ENCODE measurements at regions not wholly inside any gene's neighbourhood (a gene's known extent, or its start where the extent isn't known, plus 50 kb on each side); places are given as distances from the start of the nearest gene placed in this dataset.

DNA sequence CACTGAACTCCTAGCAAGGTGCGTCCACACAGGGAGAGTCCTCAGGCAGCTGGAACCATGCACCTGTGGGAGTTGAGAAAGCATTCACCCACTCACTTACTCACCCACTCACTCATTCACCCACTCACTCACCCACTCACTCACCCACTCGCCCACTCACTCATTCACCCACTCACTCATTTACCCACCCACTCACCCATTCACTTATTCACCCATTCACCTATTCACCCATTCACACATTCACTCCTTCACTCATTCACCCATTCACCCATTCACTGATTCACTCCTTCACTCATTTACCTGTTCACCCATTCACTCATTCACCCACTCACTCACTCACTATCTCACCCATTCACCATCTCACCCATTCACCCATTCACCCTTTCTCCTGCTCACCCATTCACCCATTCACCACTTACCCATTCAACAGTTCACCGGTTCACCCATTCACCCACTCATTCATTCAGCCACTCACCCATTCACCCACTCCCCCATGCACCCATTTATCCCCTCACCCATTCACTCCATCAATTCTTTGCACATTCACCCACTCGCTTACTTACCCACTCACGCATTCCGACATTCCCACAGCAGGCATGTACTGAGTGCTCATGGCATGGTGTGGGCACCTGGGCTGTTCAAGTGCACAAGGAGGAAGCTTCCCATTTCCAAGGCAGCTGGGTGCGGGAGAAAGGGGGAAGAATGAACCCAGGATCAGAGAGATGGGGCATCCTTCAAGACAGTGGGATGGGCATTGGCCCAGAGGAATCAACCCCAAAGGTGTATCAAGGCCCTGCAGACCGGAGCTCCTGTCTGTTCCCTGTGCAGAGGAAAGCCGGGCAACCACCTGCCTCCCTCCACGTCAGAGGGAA lies 135.2 kb upstream of the C14orf180 start:
- no peak overlapping the region for H3K4me3 ChIP-seq (ENCODE audit: low read depth, low read length)
- CTCF ChIA-PET, result no interaction called here
- H3K9me3 ChIP-seq (ENCODE audit: control insufficient read depth, insufficient read depth, low read depth, low read length), result no peaks in the 10 kb centered on the region
- no peaks in the 10 kb centered on the region for H3K36me3 ChIP-seq (ENCODE audit: control insufficient read depth in 2 of 2, insufficient read depth in 1 of 2, low read length in 2 of 2)
- H3K27ac ChIP-seq (ENCODE audit: extremely low read depth, low read depth, low read length), result no peak overlapping the region
- H3K4me1 ChIP-seq (ENCODE audit: control insufficient read depth, insufficient read depth, low read length), result no peaks in the 10 kb centered on the region
- no peak for TF ChIP-seq ZNF610 (tag by site-specific recombination; IDR thresholded peaks at IDR 0.05; ENCODE audit: borderline replicate concordance)
- peak; percentile 86 for TF ChIP-seq EGR2 (tag by site-specific recombination; IDR thresholded peaks at IDR 0.05; ENCODE audit: low read depth)
- no peak for TF ChIP-seq ZNF23 (tag by site-specific recombination; IDR thresholded peaks at IDR 0.05; ENCODE audit: borderline replicate concordance)
- TF ChIP-seq, protein P1, sequence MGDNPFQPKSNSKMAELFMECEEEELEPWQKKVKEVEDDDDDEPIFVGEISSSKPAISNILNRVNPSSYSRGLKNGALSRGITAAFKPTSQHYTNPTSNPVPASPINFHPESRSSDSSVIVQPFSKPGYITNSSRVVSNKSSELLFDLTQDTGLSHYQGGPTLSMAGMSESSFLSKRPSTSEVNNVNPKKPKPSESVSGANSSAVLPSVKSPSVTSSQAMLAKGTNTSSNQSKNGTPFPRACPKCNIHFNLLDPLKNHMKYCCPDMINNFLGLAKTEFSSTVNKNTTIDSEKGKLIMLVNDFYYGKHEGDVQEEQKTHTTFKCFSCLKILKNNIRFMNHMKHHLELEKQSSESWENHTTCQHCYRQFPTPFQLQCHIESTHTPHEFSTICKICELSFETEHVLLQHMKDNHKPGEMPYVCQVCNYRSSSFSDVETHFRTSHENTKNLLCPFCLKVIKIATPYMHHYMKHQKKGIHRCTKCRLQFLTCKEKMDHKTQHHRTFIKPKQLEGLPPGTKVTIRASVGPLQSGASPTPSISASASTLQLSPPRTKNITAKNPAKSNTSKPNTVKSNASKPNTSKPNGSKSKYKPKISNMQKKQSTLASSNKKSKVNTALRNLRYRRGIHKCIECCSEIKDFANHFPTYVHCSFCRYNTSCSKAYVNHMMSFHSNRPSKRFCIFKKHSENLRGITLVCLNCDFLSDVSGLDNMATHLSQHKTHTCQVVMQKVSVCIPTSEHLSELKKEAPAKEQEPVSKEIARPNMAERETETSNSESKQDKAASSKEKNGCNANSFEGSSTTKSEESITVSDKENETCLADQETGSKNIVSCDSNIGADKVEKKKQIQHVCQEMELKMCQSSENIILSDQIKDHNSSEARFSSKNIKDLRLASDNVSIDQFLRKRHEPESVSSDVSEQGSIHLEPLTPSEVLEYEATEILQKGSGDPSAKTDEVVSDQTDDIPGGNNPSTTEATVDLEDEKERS (tag by site-specific recombination; IDR thresholded peaks at IDR 0.05), result no peak
- 0 out of 2 replicates have a peak, but pooled peaks have one; percentile 23 for TF ChIP-seq ZNF776 (tag by site-specific recombination; IDR thresholded peaks at IDR 0.05; ENCODE audit: borderline replicate concordance)
- TF ChIP-seq ZNF366 (tag by site-specific recombination; conservative IDR thresholded peaks at IDR 0.05), result peak; percentile 79
- peak; percentile 86 for TF ChIP-seq ZFHX2 (tag by site-specific recombination; conservative IDR thresholded peaks at IDR 0.05)
- TF ChIP-seq ZBTB7A (tag by site-specific recombination; IDR thresholded peaks at IDR 0.05; ENCODE audit: low read depth), result no peak
- peak; percentile 93 for TF ChIP-seq PRDM1 (tag by site-specific recombination; IDR thresholded peaks at IDR 0.05)
- 0 out of 2 replicates have a peak, but pooled peaks have one; percentile 73 for TF ChIP-seq SALL2 (tag by site-specific recombination; IDR thresholded peaks at IDR 0.05; ENCODE audit: borderline replicate concordance)
- no peak for TF ChIP-seq ZNF624 (tag by site-specific recombination; IDR thresholded peaks at IDR 0.05)
- TF ChIP-seq, protein P2, sequence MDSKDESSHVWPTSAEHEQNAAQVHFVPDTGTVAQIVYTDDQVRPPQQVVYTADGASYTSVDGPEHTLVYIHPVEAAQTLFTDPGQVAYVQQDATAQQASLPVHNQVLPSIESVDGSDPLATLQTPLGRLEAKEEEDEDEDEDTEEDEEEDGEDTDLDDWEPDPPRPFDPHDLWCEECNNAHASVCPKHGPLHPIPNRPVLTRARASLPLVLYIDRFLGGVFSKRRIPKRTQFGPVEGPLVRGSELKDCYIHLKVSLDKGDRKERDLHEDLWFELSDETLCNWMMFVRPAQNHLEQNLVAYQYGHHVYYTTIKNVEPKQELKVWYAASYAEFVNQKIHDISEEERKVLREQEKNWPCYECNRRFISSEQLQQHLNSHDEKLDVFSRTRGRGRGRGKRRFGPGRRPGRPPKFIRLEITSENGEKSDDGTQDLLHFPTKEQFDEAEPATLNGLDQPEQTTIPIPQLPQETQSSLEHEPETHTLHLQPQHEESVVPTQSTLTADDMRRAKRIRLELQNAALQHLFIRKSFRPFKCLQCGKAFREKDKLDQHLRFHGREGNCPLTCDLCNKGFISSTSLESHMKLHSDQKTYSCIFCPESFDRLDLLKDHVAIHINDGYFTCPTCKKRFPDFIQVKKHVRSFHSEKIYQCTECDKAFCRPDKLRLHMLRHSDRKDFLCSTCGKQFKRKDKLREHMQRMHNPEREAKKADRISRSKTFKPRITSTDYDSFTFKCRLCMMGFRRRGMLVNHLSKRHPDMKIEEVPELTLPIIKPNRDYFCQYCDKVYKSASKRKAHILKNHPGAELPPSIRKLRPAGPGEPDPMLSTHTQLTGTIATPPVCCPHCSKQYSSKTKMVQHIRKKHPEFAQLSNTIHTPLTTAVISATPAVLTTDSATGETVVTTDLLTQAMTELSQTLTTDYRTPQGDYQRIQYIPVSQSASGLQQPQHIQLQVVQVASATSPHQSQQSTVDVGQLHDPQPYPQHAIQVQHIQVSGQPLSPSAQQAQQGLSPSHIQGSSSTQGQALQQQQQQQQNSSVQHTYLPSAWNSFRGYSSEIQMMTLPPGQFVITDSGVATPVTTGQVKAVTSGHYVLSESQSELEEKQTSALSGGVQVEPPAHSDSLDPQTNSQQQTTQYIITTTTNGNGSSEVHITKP (tag by site-specific recombination; IDR thresholded peaks at IDR 0.05), result no peak
- TF ChIP-seq, protein P3, sequence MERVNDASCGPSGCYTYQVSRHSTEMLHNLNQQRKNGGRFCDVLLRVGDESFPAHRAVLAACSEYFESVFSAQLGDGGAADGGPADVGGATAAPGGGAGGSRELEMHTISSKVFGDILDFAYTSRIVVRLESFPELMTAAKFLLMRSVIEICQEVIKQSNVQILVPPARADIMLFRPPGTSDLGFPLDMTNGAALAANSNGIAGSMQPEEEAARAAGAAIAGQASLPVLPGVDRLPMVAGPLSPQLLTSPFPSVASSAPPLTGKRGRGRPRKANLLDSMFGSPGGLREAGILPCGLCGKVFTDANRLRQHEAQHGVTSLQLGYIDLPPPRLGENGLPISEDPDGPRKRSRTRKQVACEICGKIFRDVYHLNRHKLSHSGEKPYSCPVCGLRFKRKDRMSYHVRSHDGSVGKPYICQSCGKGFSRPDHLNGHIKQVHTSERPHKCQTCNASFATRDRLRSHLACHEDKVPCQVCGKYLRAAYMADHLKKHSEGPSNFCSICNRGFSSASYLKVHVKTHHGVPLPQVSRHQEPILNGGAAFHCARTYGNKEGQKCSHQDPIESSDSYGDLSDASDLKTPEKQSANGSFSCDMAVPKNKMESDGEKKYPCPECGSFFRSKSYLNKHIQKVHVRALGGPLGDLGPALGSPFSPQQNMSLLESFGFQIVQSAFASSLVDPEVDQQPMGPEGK (tag by site-specific recombination; IDR thresholded peaks at IDR 0.05), result no peak
- TF ChIP-seq, protein P4, sequence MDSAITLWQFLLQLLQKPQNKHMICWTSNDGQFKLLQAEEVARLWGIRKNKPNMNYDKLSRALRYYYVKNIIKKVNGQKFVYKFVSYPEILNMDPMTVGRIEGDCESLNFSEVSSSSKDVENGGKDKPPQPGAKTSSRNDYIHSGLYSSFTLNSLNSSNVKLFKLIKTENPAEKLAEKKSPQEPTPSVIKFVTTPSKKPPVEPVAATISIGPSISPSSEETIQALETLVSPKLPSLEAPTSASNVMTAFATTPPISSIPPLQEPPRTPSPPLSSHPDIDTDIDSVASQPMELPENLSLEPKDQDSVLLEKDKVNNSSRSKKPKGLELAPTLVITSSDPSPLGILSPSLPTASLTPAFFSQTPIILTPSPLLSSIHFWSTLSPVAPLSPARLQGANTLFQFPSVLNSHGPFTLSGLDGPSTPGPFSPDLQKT (IDR thresholded peaks at IDR 0.05; ENCODE audit: borderline replicate concordance, low read depth, low read length), result no peak
- no peak for TF ChIP-seq GLIS2 (tag by site-specific recombination; IDR thresholded peaks at IDR 0.05)
- TF ChIP-seq ZNF37A (tag by site-specific recombination; IDR thresholded peaks at IDR 0.05), result no peak
- TF ChIP-seq, protein P5, sequence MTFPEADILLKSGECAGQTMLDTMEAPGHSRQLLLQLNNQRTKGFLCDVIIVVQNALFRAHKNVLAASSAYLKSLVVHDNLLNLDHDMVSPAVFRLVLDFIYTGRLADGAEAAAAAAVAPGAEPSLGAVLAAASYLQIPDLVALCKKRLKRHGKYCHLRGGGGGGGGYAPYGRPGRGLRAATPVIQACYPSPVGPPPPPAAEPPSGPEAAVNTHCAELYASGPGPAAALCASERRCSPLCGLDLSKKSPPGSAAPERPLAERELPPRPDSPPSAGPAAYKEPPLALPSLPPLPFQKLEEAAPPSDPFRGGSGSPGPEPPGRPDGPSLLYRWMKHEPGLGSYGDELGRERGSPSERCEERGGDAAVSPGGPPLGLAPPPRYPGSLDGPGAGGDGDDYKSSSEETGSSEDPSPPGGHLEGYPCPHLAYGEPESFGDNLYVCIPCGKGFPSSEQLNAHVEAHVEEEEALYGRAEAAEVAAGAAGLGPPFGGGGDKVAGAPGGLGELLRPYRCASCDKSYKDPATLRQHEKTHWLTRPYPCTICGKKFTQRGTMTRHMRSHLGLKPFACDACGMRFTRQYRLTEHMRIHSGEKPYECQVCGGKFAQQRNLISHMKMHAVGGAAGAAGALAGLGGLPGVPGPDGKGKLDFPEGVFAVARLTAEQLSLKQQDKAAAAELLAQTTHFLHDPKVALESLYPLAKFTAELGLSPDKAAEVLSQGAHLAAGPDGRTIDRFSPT (tag by site-specific recombination; IDR thresholded peaks at IDR 0.05), result peak; percentile 40; the same call in 1 of the 2 replicates
- POLR2A ChIA-PET, result no interaction called here

All from HEK293 (cell line).